C1 segment of cervical spinal cord (tissue), 14 donors: ENCODE measurements at regions not wholly inside any gene's neighbourhood (a gene's known extent, or its start where the extent isn't known, plus 50 kb on each side); places are given as distances from the start of the nearest gene placed in this dataset.

Experiments used
- DNase-seq, 14 donors: peaks; one replicate each; lab custom pipeline; 2025; lab: John Stamatoyannopoulos, UW

GRCh38 chr4:11640584-11640983 lies 211.9 kb upstream of the HS3ST1 start:
- DNase-seq, result no peak

- DNase-seq, result no peak
Observed at GRCh38 chr4:11636551-11636950, 207.9 kb upstream of the HS3ST1 start.

GRCh38 chr4:11636031-11636430 lies 207.3 kb upstream of the HS3ST1 start:
- DNase-seq, result no peak

- no peak for DNase-seq
Observed at GRCh38 chr4:11635342-11635741, 206.6 kb upstream of the HS3ST1 start.

GRCh38 chr4:11634283-11634682 lies 205.6 kb upstream of the HS3ST1 start:
- DNase-seq, result no peak

- no peak for DNase-seq
Observed at GRCh38 chr4:11633430-11633829, 204.7 kb upstream of the HS3ST1 start.

- DNase-seq, result no peak
Observed at GRCh38 chr4:11632483-11632882, 203.8 kb upstream of the HS3ST1 start.

- DNase-seq, result no peak
Observed at GRCh38 chr4:11632025-11632424, 203.3 kb upstream of the HS3ST1 start.

GRCh38 chr4:11631416-11631815 lies 202.7 kb upstream of the HS3ST1 start:
- DNase-seq, result no peak

GRCh38 chr4:11628093-11628725 lies 199.5 kb upstream of the HS3ST1 start:
- no peak for DNase-seq

GRCh38 chr4:11626066-11626465 lies 197.4 kb upstream of the HS3ST1 start:
- DNase-seq, result no peak

- no peak for DNase-seq
Observed at GRCh38 chr4:11625211-11625610, 196.5 kb upstream of the HS3ST1 start.

GRCh38 chr4:11624370-11624769 lies 195.7 kb upstream of the HS3ST1 start:
- no peak for DNase-seq

GRCh38 chr4:11623726-11624037 lies 195.0 kb upstream of the HS3ST1 start:
- DNase-seq, result no peak

- no peak for DNase-seq
Observed at GRCh38 chr4:11622961-11623725, 194.4 kb upstream of the HS3ST1 start.

- DNase-seq, result no peak
Observed at GRCh38 chr4:11620861-11621260, 192.2 kb upstream of the HS3ST1 start.

- DNase-seq, result no peak
Observed at GRCh38 chr4:11618666-11619282, 190.1 kb upstream of the HS3ST1 start.

GRCh38 chr4:11616856-11617255 lies 188.2 kb upstream of the HS3ST1 start:
- DNase-seq, result no peak

- no peak for DNase-seq
Observed at GRCh38 chr4:11615601-11616000, 186.9 kb upstream of the HS3ST1 start.

- DNase-seq, result no peak
Observed at GRCh38 chr4:11614426-11614825, 185.7 kb upstream of the HS3ST1 start.

- no peak for DNase-seq
Observed at GRCh38 chr4:11611868-11612267, 183.2 kb upstream of the HS3ST1 start.

- no peak for DNase-seq
Observed at GRCh38 chr4:11609751-11610150, 181.1 kb upstream of the HS3ST1 start.

- DNase-seq, result no peak
Observed at GRCh38 chr4:11608992-11609391, 180.3 kb upstream of the HS3ST1 start.
